ENCODE measurements at regions not wholly inside any gene's neighbourhood (a gene's known extent, or its start where the extent isn't known, plus 50 kb on each side); places are given as distances from the start of the nearest gene placed in this dataset.

GRCh38 chr5:92580814-92581213, 1000.2 kb downstream of the NR2F1-AS1 start:
- peaks cover 3% of the 10 kb centered on the region for H3K4me1 ChIP-seq (ENCODE audit: insufficient read depth, low read length)
- H3K27me3 ChIP-seq (ENCODE audit: insufficient read depth, low read length), result no peaks in the 10 kb centered on the region
- H3K4me3 ChIP-seq (ENCODE audit: insufficient read depth, low read length), result no peak overlapping the region
- DNase-seq (ENCODE audit: insufficient read length, low spot score, missing footprints), result no peak
- no peaks in the 10 kb centered on the region for H3K36me3 ChIP-seq (ENCODE audit: insufficient read depth, low read length)
- H2AFZ ChIP-seq (ENCODE audit: low read length), result peak overlapping the region; percentile 36
- no peaks in the 10 kb centered on the region for H3K79me2 ChIP-seq (ENCODE audit: insufficient read depth, low read length)
- H3K4me2 ChIP-seq (ENCODE audit: insufficient read depth, low read length), result no peak overlapping the region
- H3K27ac ChIP-seq (ENCODE audit: low read depth, low read length), result no peak overlapping the region
- no peaks in the 10 kb centered on the region for H3K9me3 ChIP-seq (ENCODE audit: low read depth, low read length)
- TF ChIP-seq CTCF (IDR thresholded peaks at IDR 0.05; ENCODE audit: extremely low read depth, low read depth, low read length), result no peak
- no peaks in the 10 kb centered on the region for H4K20me1 ChIP-seq (ENCODE audit: insufficient read depth, low read length)

- DNase-seq (ENCODE audit: insufficient read length, low spot score, missing footprints), result no peak
- no peak overlapping the region for H3K4me2 ChIP-seq (ENCODE audit: insufficient read depth, low read length)
- no peak overlapping the region for H3K4me3 ChIP-seq (ENCODE audit: insufficient read depth, low read length)
- no peaks in the 10 kb centered on the region for H3K36me3 ChIP-seq (ENCODE audit: insufficient read depth, low read length)
- no peaks in the 10 kb centered on the region for H3K27me3 ChIP-seq (ENCODE audit: insufficient read depth, low read length)
- no peaks in the 10 kb centered on the region for H3K4me1 ChIP-seq (ENCODE audit: insufficient read depth, low read length)
- no peaks in the 10 kb centered on the region for H3K9me3 ChIP-seq (ENCODE audit: low read depth, low read length)
- no peaks in the 10 kb centered on the region for H3K79me2 ChIP-seq (ENCODE audit: insufficient read depth, low read length)
- no peak overlapping the region for H3K27ac ChIP-seq (ENCODE audit: low read depth, low read length)
- no peak for TF ChIP-seq CTCF (IDR thresholded peaks at IDR 0.05; ENCODE audit: extremely low read depth, low read depth, low read length)
- H4K20me1 ChIP-seq (ENCODE audit: insufficient read depth, low read length), result no peaks in the 10 kb centered on the region
- no peak overlapping the region for H2AFZ ChIP-seq (ENCODE audit: low read length)
Observed at GRCh38 chr5:92574023-92574422, 1007.0 kb downstream of the NR2F1-AS1 start.

- Histone ChIP-seq H3K27me3 (ENCODE audit: insufficient read depth, low read length) (no peaks in the 10 kb centered on the region), H3K9me3 (ENCODE audit: low read depth, low read length) (no peaks in the 10 kb centered on the region), H3K27ac (ENCODE audit: low read depth, low read length) (no peak overlapping the region), H3K36me3 (ENCODE audit: insufficient read depth, low read length) (no peaks in the 10 kb centered on the region), H3K4me1 (ENCODE audit: insufficient read depth, low read length) (no peaks in the 10 kb centered on the region), H3K4me3 (ENCODE audit: insufficient read depth, low read length) (no peak overlapping the region), H3K4me2 (ENCODE audit: insufficient read depth, low read length) (no peak overlapping the region), H4K20me1 (ENCODE audit: insufficient read depth, low read length) (no peaks in the 10 kb centered on the region), H3K79me2 (ENCODE audit: insufficient read depth, low read length) (no peaks in the 10 kb centered on the region), H2AFZ (ENCODE audit: low read length) (no peak overlapping the region)
- DNase-seq (ENCODE audit: insufficient read length, low spot score, missing footprints), result no peak
- no peak for TF ChIP-seq CTCF (IDR thresholded peaks at IDR 0.05; ENCODE audit: extremely low read depth, low read depth, low read length)
Observed at GRCh38 chr5:92568522-92568921, 1012.5 kb downstream of the NR2F1-AS1 start.

- no peak for DNase-seq (ENCODE audit: insufficient read length, low spot score, missing footprints)
- H4K20me1 ChIP-seq (ENCODE audit: insufficient read depth, low read length), result no peaks in the 10 kb centered on the region
- no peaks in the 10 kb centered on the region for H3K27me3 ChIP-seq (ENCODE audit: insufficient read depth, low read length)
- no peaks in the 10 kb centered on the region for H3K36me3 ChIP-seq (ENCODE audit: insufficient read depth, low read length)
- no peak overlapping the region for H3K27ac ChIP-seq (ENCODE audit: low read depth, low read length)
- TF ChIP-seq CTCF (IDR thresholded peaks at IDR 0.05; ENCODE audit: extremely low read depth, low read depth, low read length), result no peak
- no peaks in the 10 kb centered on the region for H3K9me3 ChIP-seq (ENCODE audit: low read depth, low read length)
- H3K4me2 ChIP-seq (ENCODE audit: insufficient read depth, low read length), result no peak overlapping the region
- no peak overlapping the region for H2AFZ ChIP-seq (ENCODE audit: low read length)
- no peaks in the 10 kb centered on the region for H3K79me2 ChIP-seq (ENCODE audit: insufficient read depth, low read length)
- no peak overlapping the region for H3K4me3 ChIP-seq (ENCODE audit: insufficient read depth, low read length)
- no peaks in the 10 kb centered on the region for H3K4me1 ChIP-seq (ENCODE audit: insufficient read depth, low read length)
Observed at GRCh38 chr5:92567831-92568450, 1013.1 kb downstream of the NR2F1-AS1 start.
